Gastrocnemius medialis (tissue), 4 donors: ENCODE measurements at regions not wholly inside any gene's neighbourhood (a gene's known extent, or its start where the extent isn't known, plus 50 kb on each side); places are given as distances from the start of the nearest gene placed in this dataset.

Source experiments
- ATAC-seq, 2 donors: fragments of 150-250 bp; one replicate each; pipeline ENCODE4 v1.9.1; 2016
- DNase-seq, 2 donors: peaks; one replicate each; pipeline ENCODE4 v3.0.0-alpha.2; 2019
- H3K27ac ChIP-seq, 4 donors: fragments of 200-600 bp; sonication (generic); 1 replicate in 1 of 4; 2 replicates in 3 of 4; pipeline ENCODE4 v1.5.1; 2016 to 2018; ENCODE audit warnings: mild to moderate bottlenecking in 2 of 4, moderate library complexity in 1 of 4
- H3K27me3 ChIP-seq, 3 donors: fragments of 200-600 bp; sonication (generic) in 2 of 3; 1 replicate in 1 of 3; 2 replicates in 2 of 3; pipeline versions ENCODE4 v1.5.1 to v1.6.0; 2016 to 2019; ENCODE audit warnings: mild to moderate bottlenecking in 1 of 3, moderate library complexity in 1 of 3
- H3K36me3 ChIP-seq, 2 donors: fragments of 200-600 bp; sonication (generic) in 1 of 2; one replicate each; pipeline ENCODE4 v1.5.1; 2017 to 2018
- H3K4me1 ChIP-seq, 2 donors: fragments of 200-600 bp; sonication (generic) in 1 of 2; one replicate each; pipeline ENCODE4 v1.5.1; 2016 to 2017; ENCODE audit warnings: mild to moderate bottlenecking in 2 of 2
- H3K4me3 ChIP-seq, 4 donors: fragments of 200-600 bp; sonication (generic) in 3 of 4; 1 replicate in 1 of 4; 2 replicates in 3 of 4; pipeline ENCODE4 v1.5.1; 2016 to 2019; ENCODE audit warnings: mild to moderate bottlenecking in 2 of 4
- H3K9me3 ChIP-seq, 3 donors: fragments of 200-600 bp; sonication (generic) in 2 of 3; 1 replicate in 1 of 3; 2 replicates in 2 of 3; pipeline ENCODE4 v1.5.1; 2016 to 2019
- CTCF ChIP-seq, 5 experiments: fragments of 450-650 bp in 3 of 5; fragments of 200-600 bp in 2 of 5; sonication (generic) in 2 of 5; IDR thresholded peaks in 4 of 5; conservative IDR thresholded peaks in 1 of 5; 1 replicate in 4 of 5; 2 replicates in 1 of 5; pipeline ENCODE4 v1.5.1; 2016 to 2019; ENCODE audit warnings: antibody characterized with exemption in 5 of 5, mild to moderate bottlenecking in 3 of 5, moderate library complexity in 3 of 5
- POLR2A ChIP-seq, 2 donors: fragments of 450-650 bp; IDR thresholded peaks; one replicate each; pipeline ENCODE4 v1.6.1; 2017; ENCODE audit warnings: antibody characterized with exemption in 2 of 2, mild to moderate bottlenecking in 2 of 2, moderate library complexity in 2 of 2
- in situ Hi-C, 4 donors: fragments of 200-750 bp; cut with MboI; loops; one replicate each; pipeline versions ENCODE4 v1.15.0 to v1.8.0; 2017; ENCODE audit warnings: low sequenced_read_pairs in 4 of 4
- intact Hi-C: fragments of 100-400 bp; cut with DNase I; formaldehyde crosslinking; loops from one replicate; pipeline ENCODE4 v1.15.1; 2023; ENCODE audit warnings: low total_unique reads

- Histone ChIP-seq H3K4me3 (no peak overlapping the region), H3K27me3 (no peaks in the 10 kb centered on the region), H3K27ac (no peak overlapping the region), H3K4me1 (peaks cover 0 to 7% of the 10 kb centered on the region in 2 donors), H3K9me3 (no peaks in the 10 kb centered on the region), H3K36me3 (no peaks in the 10 kb centered on the region)
- ATAC-seq (no peak), DNase-seq (no peak)
- TF ChIP-seq POLR2A (IDR thresholded peaks at IDR 0.05) (no peak), CTCF (IDR thresholded peaks at IDR 0.05 in 4 of 5, conservative IDR thresholded peaks at IDR 0.05 in 1 of 5) (no peak)
- in situ Hi-C loops (no loop called here), intact Hi-C loops (no loop called here)
Observed at GRCh38 chr6:150658421-150658820, 58.7 kb downstream of the PLEKHG1 start.

- Histone ChIP-seq H3K4me1 (peaks cover 0 to 7% of the 10 kb centered on the region in 2 donors), H3K27ac (no peak overlapping the region), H3K4me3 (no peak overlapping the region), H3K36me3 (no peaks in the 10 kb centered on the region), H3K9me3 (no peaks in the 10 kb centered on the region), H3K27me3 (no peaks in the 10 kb centered on the region)
- in situ Hi-C loops (no loop called here), intact Hi-C loops (no loop called here)
- no peak for ATAC-seq
- no peak for DNase-seq
- no peak for TF ChIP-seq CTCF (IDR thresholded peaks at IDR 0.05 in 4 of 5, conservative IDR thresholded peaks at IDR 0.05 in 1 of 5)
- TF ChIP-seq POLR2A (IDR thresholded peaks at IDR 0.05) = no peak
Observed at GRCh38 chr6:150659046-150659763, 59.5 kb downstream of the PLEKHG1 start.

- intact Hi-C loops (no loop called here), in situ Hi-C loops (no loop called here)
- Histone ChIP-seq H3K27ac (no peak overlapping the region), H3K4me3 (no peak overlapping the region), H3K36me3 (no peaks in the 10 kb centered on the region), H3K27me3 (no peaks in the 10 kb centered on the region), H3K4me1 (peaks cover 0 to 5% of the 10 kb centered on the region in 2 donors), H3K9me3 (no peaks in the 10 kb centered on the region)
- no peak for DNase-seq
- TF ChIP-seq CTCF (IDR thresholded peaks at IDR 0.05 in 4 of 5, conservative IDR thresholded peaks at IDR 0.05 in 1 of 5) (no peak), POLR2A (IDR thresholded peaks at IDR 0.05) (no peak)
- no peak for ATAC-seq
Observed at GRCh38 chr6:150661216-150662007, 61.7 kb downstream of the PLEKHG1 start.

GRCh38 chr6:150662814-150663213 is 63.1 kb downstream of the PLEKHG1 start:
- H3K36me3 ChIP-seq = no peaks in the 10 kb centered on the region
- ATAC-seq = no peak
- no peak for TF ChIP-seq POLR2A (IDR thresholded peaks at IDR 0.05)
- no peak for TF ChIP-seq CTCF (IDR thresholded peaks at IDR 0.05 in 4 of 5, conservative IDR thresholded peaks at IDR 0.05 in 1 of 5)
- no peaks in the 10 kb centered on the region for H3K27me3 ChIP-seq
- no peak overlapping the region for H3K4me3 ChIP-seq
- H3K9me3 ChIP-seq = no peaks in the 10 kb centered on the region
- no peak for DNase-seq
- H3K27ac ChIP-seq = no peak overlapping the region
- H3K4me1 ChIP-seq = peaks cover 0 to 6% of the 10 kb centered on the region in 2 donors
- intact Hi-C loops (no loop called here), in situ Hi-C loops (no loop called here)
